ENCODE measurements at regions not wholly inside any gene's neighbourhood (a gene's known extent, or its start where the extent isn't known, plus 50 kb on each side); places are given as distances from the start of the nearest gene placed in this dataset.

DNA sequence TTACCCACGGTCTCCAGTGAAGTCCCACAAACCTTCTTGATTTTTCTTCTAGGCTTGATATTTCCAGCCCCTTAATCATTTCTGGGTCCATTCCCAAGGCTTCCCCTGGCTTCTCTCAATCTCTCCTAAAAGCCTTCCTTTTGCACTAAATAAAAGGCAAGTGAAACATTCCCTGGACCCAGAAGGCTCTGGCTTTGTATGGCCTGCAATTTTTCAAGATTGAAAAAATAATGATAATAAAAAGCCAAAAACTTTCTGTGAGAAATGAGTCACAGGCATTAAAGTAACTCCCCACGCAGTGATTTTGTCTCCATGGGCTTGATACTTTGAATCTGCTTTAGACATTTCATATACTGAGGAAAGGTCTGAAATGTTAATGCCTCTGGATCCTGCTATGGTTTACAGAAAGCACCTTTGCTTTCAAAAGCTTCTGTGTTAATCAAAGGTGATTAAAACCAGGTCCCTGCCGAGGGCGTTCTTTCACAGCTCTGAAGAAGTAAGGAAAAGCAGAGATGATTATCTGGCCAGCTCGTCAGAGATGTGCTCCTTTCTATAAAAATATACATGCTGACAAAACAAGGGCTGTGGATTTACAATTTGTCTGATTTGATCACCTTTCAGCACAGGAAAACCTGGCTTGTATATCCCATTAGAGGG, 118.9 kb upstream of the TMEM72 start:
- no peaks in the 10 kb centered on the region for H3K27me3 ChIP-seq (replicated peaks; ENCODE audit: control insufficient read depth, insufficient read depth, low read length)
- intact Hi-C loops (cut with micrococcal nuclease; ENCODE audit: unreplicated experiment), result no loop called here
- Mint-ChIP-seq H3K4me3 (ENCODE audit: unreplicated experiment) (no peak overlapping the region), H3K27me3 (ENCODE audit: insufficient read depth, unreplicated experiment) (peaks cover 14% of the 10 kb centered on the region), H3K4me1 (ENCODE audit: low read depth, unreplicated experiment) (no peaks in the 10 kb centered on the region), H3K36me3 (ENCODE audit: insufficient read depth, unreplicated experiment) (no peaks in the 10 kb centered on the region), H3K27ac (ENCODE audit: unreplicated experiment) (no peak overlapping the region), H3K9me3 (ENCODE audit: unreplicated experiment) (no peaks in the 10 kb centered on the region)
- BruUV-seq (replicated peaks), result no TSS peak
- DNase-seq, result no peak
- H3K9me3 ChIP-seq, result no peaks in the 10 kb centered on the region
- ChIA-PET CTCF (no interaction called here), POLR2A (no interaction called here)
- H3K4me1 ChIP-seq, result no peaks in the 10 kb centered on the region
- H3K36me3 ChIP-seq (ENCODE audit: control insufficient read depth, insufficient read depth, low read length), result no peaks in the 10 kb centered on the region
- TF ChIP-seq, protein P1, sequence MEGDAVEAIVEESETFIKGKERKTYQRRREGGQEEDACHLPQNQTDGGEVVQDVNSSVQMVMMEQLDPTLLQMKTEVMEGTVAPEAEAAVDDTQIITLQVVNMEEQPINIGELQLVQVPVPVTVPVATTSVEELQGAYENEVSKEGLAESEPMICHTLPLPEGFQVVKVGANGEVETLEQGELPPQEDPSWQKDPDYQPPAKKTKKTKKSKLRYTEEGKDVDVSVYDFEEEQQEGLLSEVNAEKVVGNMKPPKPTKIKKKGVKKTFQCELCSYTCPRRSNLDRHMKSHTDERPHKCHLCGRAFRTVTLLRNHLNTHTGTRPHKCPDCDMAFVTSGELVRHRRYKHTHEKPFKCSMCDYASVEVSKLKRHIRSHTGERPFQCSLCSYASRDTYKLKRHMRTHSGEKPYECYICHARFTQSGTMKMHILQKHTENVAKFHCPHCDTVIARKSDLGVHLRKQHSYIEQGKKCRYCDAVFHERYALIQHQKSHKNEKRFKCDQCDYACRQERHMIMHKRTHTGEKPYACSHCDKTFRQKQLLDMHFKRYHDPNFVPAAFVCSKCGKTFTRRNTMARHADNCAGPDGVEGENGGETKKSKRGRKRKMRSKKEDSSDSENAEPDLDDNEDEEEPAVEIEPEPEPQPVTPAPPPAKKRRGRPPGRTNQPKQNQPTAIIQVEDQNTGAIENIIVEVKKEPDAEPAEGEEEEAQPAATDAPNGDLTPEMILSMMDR (IDR thresholded peaks at IDR 0.05; ENCODE audit: insufficient read depth in 1 of 2, low read depth in 1 of 2, low read length in 1 of 2, severe bottlenecking in 1 of 2, unreplicated experiment in 1 of 2), result no peak
- no peak overlapping the region for H3K4me3 ChIP-seq (ENCODE audit: low read depth, low read length)

DNA sequence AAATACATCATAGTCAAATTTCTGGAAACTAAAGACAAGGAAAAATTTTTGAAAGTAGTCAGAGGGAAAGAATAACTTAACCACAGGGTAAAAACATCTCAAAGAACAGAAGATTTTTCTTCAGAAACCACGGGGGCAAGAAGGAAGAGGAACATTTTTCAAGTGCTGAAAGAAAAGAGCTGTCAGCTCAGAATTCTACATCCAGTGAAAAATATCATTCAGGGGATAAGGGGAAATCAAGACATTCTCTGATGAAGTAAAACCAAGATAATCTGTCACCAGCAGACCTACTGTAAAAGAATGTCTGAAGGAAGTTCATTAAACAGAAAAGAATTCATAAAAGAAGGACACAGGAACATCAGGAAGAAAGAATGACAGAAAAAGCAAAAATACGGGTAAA, 111.2 kb upstream of the TMEM72 start:
- no peak for DNase-seq
- H3K27ac Mint-ChIP-seq (ENCODE audit: unreplicated experiment), result no peak overlapping the region
- no peaks in the 10 kb centered on the region for H3K4me1 Mint-ChIP-seq (ENCODE audit: low read depth, unreplicated experiment)
- no peak overlapping the region for H3K4me3 Mint-ChIP-seq (ENCODE audit: unreplicated experiment)
- no peak overlapping the region for H3K4me3 ChIP-seq (ENCODE audit: low read depth, low read length)
- BruUV-seq (replicated peaks), result no TSS peak
- H3K36me3 Mint-ChIP-seq (ENCODE audit: insufficient read depth, unreplicated experiment), result no peaks in the 10 kb centered on the region
- POLR2A ChIA-PET, result no interaction called here
- H3K27me3 Mint-ChIP-seq (ENCODE audit: insufficient read depth, unreplicated experiment), result peaks cover 25% of the 10 kb centered on the region
- CTCF ChIA-PET, result no interaction called here
- TF ChIP-seq, protein P1 (IDR thresholded peaks at IDR 0.05; ENCODE audit: insufficient read depth in 1 of 2, low read depth in 1 of 2, low read length in 1 of 2, severe bottlenecking in 1 of 2, unreplicated experiment in 1 of 2), result no peak
- intact Hi-C loops (cut with micrococcal nuclease; ENCODE audit: unreplicated experiment), result no loop called here
- no peaks in the 10 kb centered on the region for H3K27me3 ChIP-seq (replicated peaks; ENCODE audit: control insufficient read depth, insufficient read depth, low read length)
- no peaks in the 10 kb centered on the region for H3K4me1 ChIP-seq
- H3K9me3 ChIP-seq, result 0 out of 2 replicates have a peak, but pooled peaks cover 2% of the 10 kb centered on the region
- H3K36me3 ChIP-seq (ENCODE audit: control insufficient read depth, insufficient read depth, low read length), result no peaks in the 10 kb centered on the region
- H3K9me3 Mint-ChIP-seq (ENCODE audit: unreplicated experiment), result no peaks in the 10 kb centered on the region

DNA sequence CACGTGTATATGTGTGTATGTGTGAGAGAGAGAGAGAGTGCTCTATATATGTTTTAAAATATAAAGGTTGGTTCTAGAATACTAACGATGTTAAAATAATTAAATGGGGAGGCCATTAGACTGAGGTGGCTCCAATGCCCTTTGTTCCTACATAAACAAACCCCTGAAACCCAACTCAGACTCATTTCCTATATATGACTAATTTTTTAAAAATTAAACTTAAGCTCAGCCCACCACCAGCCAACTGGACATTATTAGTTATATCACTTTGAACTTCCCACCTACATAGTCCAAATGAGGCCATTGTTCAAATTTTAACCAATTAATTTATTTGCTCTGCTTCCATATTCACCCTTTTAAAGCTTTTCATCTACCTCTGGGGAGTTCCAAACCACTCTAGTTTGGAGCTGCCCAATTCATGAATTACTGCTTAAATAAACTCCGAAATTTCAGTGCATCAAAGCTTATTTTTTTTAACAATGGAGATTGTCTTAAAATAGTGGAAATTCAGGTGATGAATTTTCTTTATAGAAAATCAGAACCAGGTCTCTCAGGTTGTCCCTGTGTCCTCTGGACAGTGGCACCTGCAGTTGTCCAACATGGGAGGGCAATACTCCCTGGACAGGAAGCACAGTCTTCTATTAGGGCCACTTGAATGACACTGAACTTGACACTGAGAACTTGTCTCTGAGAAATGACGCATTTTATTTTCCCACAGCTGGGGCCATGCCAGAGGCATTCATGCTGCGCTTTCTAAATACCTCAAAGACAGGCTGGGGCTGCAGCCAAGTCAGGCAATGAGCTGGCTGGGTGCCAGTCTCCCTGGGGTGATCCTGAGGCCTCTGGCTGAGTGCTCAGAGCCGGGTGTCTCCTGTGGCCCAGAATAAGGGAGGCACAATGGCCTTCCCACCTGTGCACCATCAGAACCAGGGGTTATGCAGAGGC, 109.5 kb upstream of the TMEM72 start:
- Histone ChIP-seq H3K27me3 (replicated peaks; ENCODE audit: control insufficient read depth, insufficient read depth, low read length) (no peaks in the 10 kb centered on the region), H3K36me3 (ENCODE audit: control insufficient read depth, insufficient read depth, low read length) (no peaks in the 10 kb centered on the region), H3K9me3 (0 out of 2 replicates have a peak, but pooled peaks cover 2% of the 10 kb centered on the region), H3K4me3 (ENCODE audit: low read depth, low read length) (no peak overlapping the region), H3K4me1 (no peaks in the 10 kb centered on the region)
- intact Hi-C loops (cut with micrococcal nuclease; ENCODE audit: unreplicated experiment), result no loop called here
- ChIA-PET CTCF (interaction anchor here (0.6 kb wide), 1 partner anchor 14 kb away, joined by 3 read pairs; no protein-coding TSS in a partner anchor), POLR2A (no interaction called here)
- no peaks in the 10 kb centered on the region for H3K9me3 Mint-ChIP-seq (ENCODE audit: unreplicated experiment)
- H3K36me3 Mint-ChIP-seq (ENCODE audit: insufficient read depth, unreplicated experiment), result no peaks in the 10 kb centered on the region
- no TSS peak for BruUV-seq (replicated peaks)
- no peak for DNase-seq
- no peaks in the 10 kb centered on the region for H3K4me1 Mint-ChIP-seq (ENCODE audit: low read depth, unreplicated experiment)
- peaks cover 31% of the 10 kb centered on the region for H3K27me3 Mint-ChIP-seq (ENCODE audit: insufficient read depth, unreplicated experiment)
- TF ChIP-seq, protein P1 (IDR thresholded peaks at IDR 0.05; ENCODE audit: insufficient read depth in 1 of 2, low read depth in 1 of 2, low read length in 1 of 2, severe bottlenecking in 1 of 2, unreplicated experiment in 1 of 2), result no peak
- no peak overlapping the region for H3K27ac Mint-ChIP-seq (ENCODE audit: unreplicated experiment)
- H3K4me3 Mint-ChIP-seq (ENCODE audit: unreplicated experiment), result no peak overlapping the region

All from Caco-2 (cell line).